GM12892 (cell line): ENCODE measurements at regions not wholly inside any gene's neighbourhood (a gene's known extent, or its start where the extent isn't known, plus 50 kb on each side); places are given as distances from the start of the nearest gene placed in this dataset.

Experiments used
- POLR2A ChIP-seq: IDR thresholded peaks from 2 replicates; pipeline ENCODE4 v1.6.1; 2011; ENCODE audit warnings: low read depth, low read length, control low read depth
- TAF1 ChIP-seq: IDR thresholded peaks from 2 replicates; pipeline ENCODE4 v1.6.1; 2011; ENCODE audit warnings: low read depth, mild to moderate bottlenecking, control low read depth, low read length, borderline replicate concordance

DNA sequence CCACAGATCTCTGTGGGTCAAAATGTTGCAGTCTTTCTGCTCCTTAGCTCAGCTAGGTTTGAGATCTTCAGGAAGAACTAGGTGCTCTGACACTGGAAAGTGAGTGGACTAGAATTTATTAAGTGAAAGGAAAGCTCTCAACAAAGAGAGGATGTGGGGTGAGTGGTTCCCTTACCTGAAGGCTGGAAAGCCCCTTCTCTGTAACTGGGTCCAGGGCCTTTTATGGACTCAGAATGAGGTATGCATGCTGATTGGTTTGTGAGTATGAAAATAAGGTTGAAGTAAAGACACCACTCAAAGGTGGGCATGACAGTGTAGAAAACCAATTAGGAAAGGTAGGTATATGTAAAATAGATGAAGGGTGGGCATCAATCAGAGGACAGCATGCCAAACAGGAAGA is 485.5 kb downstream of the CD109 start:
- no peak for TF ChIP-seq POLR2A
- no peak for TF ChIP-seq TAF1
